Testis (tissue), 2 donors: ENCODE measurements at regions not wholly inside any gene's neighbourhood (a gene's known extent, or its start where the extent isn't known, plus 50 kb on each side); places are given as distances from the start of the nearest gene placed in this dataset.

ENCODE experiments used
- DNase-seq: peaks from one replicate; pipeline ENCODE4 v3.0.0-alpha.2; 2019
- H3K27ac ChIP-seq, 2 donors: fragments of 200-600 bp; sonication (generic); one replicate each; pipeline ENCODE4 v1.5.1; 2019
- H3K27me3 ChIP-seq: fragments of 200-600 bp; sonication (generic); one replicate; pipeline ENCODE4 v1.5.1; 2019
- H3K36me3 ChIP-seq: fragments of 200-600 bp; sonication (generic); one replicate; pipeline ENCODE4 v1.5.1; 2017; ENCODE audit warnings: low read depth; ENCODE audit errors: missing control alignments
- H3K4me1 ChIP-seq: fragments of 200-600 bp; sonication (generic); one replicate; pipeline ENCODE4 v1.5.1; 2019
- H3K4me3 ChIP-seq, 2 donors: fragments of 200-600 bp; sonication (generic); one replicate each; pipeline ENCODE4 v1.5.1; 2017 to 2019
- H3K9me3 ChIP-seq: fragments of 200-600 bp; sonication (generic); one replicate; pipeline ENCODE4 v1.5.1; 2017
- CTCF ChIP-seq, 3 experiments: fragments of 450-650 bp in 2 of 3; fragments of 200-600 bp in 1 of 3; sonication (generic) in 1 of 3; IDR thresholded peaks; one replicate each; pipeline ENCODE4 v1.5.1; 2016 to 2019; ENCODE audit warnings: antibody characterized with exemption in 3 of 3, mild to moderate bottlenecking in 2 of 3, moderate library complexity in 1 of 3
- POLR2A ChIP-seq: fragments of 450-650 bp; IDR thresholded peaks from one replicate; pipeline ENCODE4 v1.6.1; 2017; ENCODE audit warnings: antibody characterized with exemption, mild to moderate bottlenecking, moderate library complexity
- WGBS, 2 donors: methylation state at CpG; one replicate each; pipeline ENCODE4 v1.1.5; 2018; 5-methylcytosine and 5-hydroxymethylcytosine counted together
- intact Hi-C: fragments of 100-400 bp; cut with DNase I; formaldehyde crosslinking; loops from one replicate; pipeline ENCODE4 v1.15.1; 2023; ENCODE audit warnings: low total_unique reads

- H3K36me3 ChIP-seq: no peaks in the 10 kb centered on the region
- no peaks in the 10 kb centered on the region for H3K9me3 ChIP-seq
- 70 to 95% methylated on average over 5 of the region's 5 CpGs for whole genome bisulfite sequencing, 2 donors
- intact Hi-C loops: no loop called here
- no peak for DNase-seq
- H3K27ac ChIP-seq: no peak overlapping the region
- H3K4me3 ChIP-seq: no peak overlapping the region
- no peaks in the 10 kb centered on the region for H3K4me1 ChIP-seq
- no peaks in the 10 kb centered on the region for H3K27me3 ChIP-seq
- no peak for TF ChIP-seq POLR2A
- no peak for TF ChIP-seq CTCF (IDR thresholded peaks at IDR 0.05)
These were observed 493.0 kb upstream of the FAM241A start for GRCh38 chr4:111652236-111652635.

GRCh38 chr4:111652986-111653385 is 492.3 kb upstream of the FAM241A start:
- Histone ChIP-seq H3K27me3 (no peaks in the 10 kb centered on the region), H3K36me3 (no peaks in the 10 kb centered on the region), H3K27ac (no peak overlapping the region), H3K4me3 (no peak overlapping the region), H3K4me1 (no peaks in the 10 kb centered on the region), H3K9me3 (no peaks in the 10 kb centered on the region)
- intact Hi-C loops: no loop called here
- no peak for DNase-seq
- TF ChIP-seq POLR2A (no peak), CTCF (IDR thresholded peaks at IDR 0.05) (no peak)
- 80% methylated on average over 2 of the region's 2 CpGs for WGBS, 2 donors

GRCh38 chr4:111662496-111662895 is 482.8 kb upstream of the FAM241A start:
- TF ChIP-seq POLR2A (no peak), CTCF (IDR thresholded peaks at IDR 0.05) (no peak)
- WGBS, 2 donors: 100% methylated on average over 1 of the region's 1 CpG
- DNase-seq: no peak
- H3K4me1 ChIP-seq: no peaks in the 10 kb centered on the region
- H3K9me3 ChIP-seq: no peaks in the 10 kb centered on the region
- intact Hi-C loops: no loop called here
- no peaks in the 10 kb centered on the region for H3K36me3 ChIP-seq
- H3K27me3 ChIP-seq: no peaks in the 10 kb centered on the region
- H3K4me3 ChIP-seq: no peak overlapping the region
- H3K27ac ChIP-seq: no peak overlapping the region

GRCh38 chr4:111664308-111664945 is 480.8 kb upstream of the FAM241A start:
- WGBS, 2 donors: 32 to 34% methylated on average over 1 of the region's 1 CpG
- no peak for TF ChIP-seq CTCF (IDR thresholded peaks at IDR 0.05)

GRCh38 chr4:111666826-111667360 is 478.4 kb upstream of the FAM241A start:
- H3K27me3 ChIP-seq: no peaks in the 10 kb centered on the region
- H3K4me1 ChIP-seq: no peaks in the 10 kb centered on the region
- TF ChIP-seq CTCF (IDR thresholded peaks at IDR 0.05) (no peak), POLR2A (no peak)
- intact Hi-C loops: no loop called here
- no peak overlapping the region for H3K27ac ChIP-seq
- no peaks in the 10 kb centered on the region for H3K36me3 ChIP-seq
- no peaks in the 10 kb centered on the region for H3K9me3 ChIP-seq
- no peak overlapping the region for H3K4me3 ChIP-seq
- DNase-seq: no peak
- WGBS, 2 donors: 83 to 85% methylated on average over 2 of the region's 2 CpGs

More at GRCh38 chr4:111664308-111664945, 480.8 kb upstream of the FAM241A start:
- Histone ChIP-seq H3K4me1 (no peaks in the 10 kb centered on the region), H3K27me3 (no peaks in the 10 kb centered on the region), H3K27ac (no peak overlapping the region), H3K36me3 (no peaks in the 10 kb centered on the region), H3K9me3 (no peaks in the 10 kb centered on the region), H3K4me3 (no peak overlapping the region)
- intact Hi-C loops: no loop called here
- no peak for DNase-seq
